ENCODE measurements at regions not wholly inside any gene's neighbourhood (a gene's known extent, or its start where the extent isn't known, plus 50 kb on each side); places are given as distances from the start of the nearest gene placed in this dataset.

DNA sequence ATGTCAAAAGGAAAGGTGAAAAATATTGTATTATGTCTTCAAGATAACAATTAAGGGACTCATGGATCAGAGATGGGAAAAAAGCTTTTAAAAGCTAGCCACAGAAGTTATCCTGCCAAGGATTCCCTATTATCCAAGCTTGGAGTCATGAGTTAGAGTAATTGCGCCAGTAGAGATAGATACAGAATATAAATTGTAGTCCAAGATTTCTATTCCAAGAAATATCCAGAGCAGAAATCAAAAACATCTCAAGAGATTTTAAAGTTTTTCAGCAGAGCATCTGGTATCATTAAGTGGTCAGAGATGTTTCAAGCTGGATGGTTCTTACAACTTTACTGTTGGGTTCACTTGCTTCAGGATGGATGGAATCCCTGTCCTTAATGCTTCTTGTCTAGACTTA lies 186.7 kb downstream of the PCDH18 start:
- Histone ChIP-seq H3K27ac (ENCODE audit: low read length) (no peak overlapping the region), H3K36me3 (ENCODE audit: insufficient read depth, low read length) (no peaks in the 10 kb centered on the region), H2AFZ (ENCODE audit: low read length) (no peak overlapping the region), H3K27me3 (ENCODE audit: low read length) (no peaks in the 10 kb centered on the region), H4K20me1 (ENCODE audit: insufficient read depth, low read depth, low read length) (no peaks in the 10 kb centered on the region), H3K4me3 (ENCODE audit: low read length) (no peak overlapping the region), H3K4me1 (ENCODE audit: low read length) (no peaks in the 10 kb centered on the region), H3K79me2 (ENCODE audit: low read length) (no peaks in the 10 kb centered on the region), H3K9me3 (ENCODE audit: low read length) (peaks cover 16% of the 10 kb centered on the region; the same call in 1 of the 2 replicates), H3K4me2 (ENCODE audit: low read depth, low read length, poor library complexity, severe bottlenecking) (no peak overlapping the region), H3K9ac (ENCODE audit: low read length) (no peak overlapping the region), H3K9me2 (replicated peaks; ENCODE audit: insufficient read depth, low read length) (no peaks in the 10 kb centered on the region)
- DNase-seq: no peak

DNA sequence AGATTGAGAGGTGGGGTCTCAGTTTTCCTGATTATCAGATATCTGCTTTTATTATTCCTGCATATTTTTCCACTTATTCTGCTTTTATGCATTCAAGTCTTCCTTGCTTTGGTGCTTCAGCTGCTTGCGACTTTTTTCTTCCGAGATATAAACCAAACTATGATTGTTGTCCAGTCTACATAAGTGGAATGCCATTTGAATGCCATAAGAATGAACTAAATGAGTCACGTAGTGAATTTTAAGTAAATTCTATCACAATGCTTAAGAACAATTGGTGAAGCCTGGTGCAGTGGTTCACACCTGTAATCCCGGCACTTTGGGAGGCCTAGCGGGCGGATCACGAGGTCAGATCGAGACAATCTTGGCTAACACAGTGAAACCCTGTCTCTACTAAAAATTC lies 189.1 kb downstream of the PCDH18 start:
- Histone ChIP-seq H3K36me3 (ENCODE audit: insufficient read depth, low read length) (no peaks in the 10 kb centered on the region), H4K20me1 (ENCODE audit: insufficient read depth, low read depth, low read length) (no peaks in the 10 kb centered on the region), H3K9me2 (replicated peaks; ENCODE audit: insufficient read depth, low read length) (no peaks in the 10 kb centered on the region), H3K9me3 (ENCODE audit: low read length) (peaks cover 17% of the 10 kb centered on the region; the same call in 1 of the 2 replicates), H2AFZ (ENCODE audit: low read length) (no peak overlapping the region), H3K27me3 (ENCODE audit: low read length) (no peaks in the 10 kb centered on the region), H3K4me3 (ENCODE audit: low read length) (no peak overlapping the region), H3K9ac (ENCODE audit: low read length) (no peak overlapping the region), H3K4me2 (ENCODE audit: low read depth, low read length, poor library complexity, severe bottlenecking) (no peak overlapping the region), H3K4me1 (ENCODE audit: low read length) (no peaks in the 10 kb centered on the region), H3K79me2 (ENCODE audit: low read length) (no peaks in the 10 kb centered on the region), H3K27ac (ENCODE audit: low read length) (no peak overlapping the region)
- DNase-seq: no peak

DNA sequence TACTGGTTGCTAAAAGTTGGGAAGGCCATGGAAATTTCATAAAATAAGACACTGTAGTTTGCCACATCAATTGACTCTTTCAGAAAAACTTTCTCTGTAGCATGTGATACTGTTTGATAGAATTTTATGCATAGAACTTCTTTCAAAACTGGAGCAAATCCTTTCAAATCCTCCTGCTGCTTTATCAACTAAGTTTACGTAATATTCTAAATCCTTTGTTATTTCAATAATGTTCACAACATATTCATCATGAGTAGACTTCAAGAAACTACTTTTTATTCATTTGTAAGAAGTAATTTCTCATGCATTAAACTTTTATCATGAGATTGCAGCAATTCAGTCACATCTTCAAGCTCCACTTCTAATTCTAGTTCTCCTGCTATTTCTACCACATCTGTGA lies 199.3 kb downstream of the PCDH18 start:
- Histone ChIP-seq H2AFZ (ENCODE audit: low read length) (no peak overlapping the region), H3K36me3 (ENCODE audit: insufficient read depth, low read length) (no peaks in the 10 kb centered on the region), H3K27ac (ENCODE audit: low read length) (no peak overlapping the region), H3K4me1 (ENCODE audit: low read length) (no peaks in the 10 kb centered on the region), H3K9me2 (replicated peaks; ENCODE audit: insufficient read depth, low read length) (no peaks in the 10 kb centered on the region), H4K20me1 (ENCODE audit: insufficient read depth, low read depth, low read length) (no peaks in the 10 kb centered on the region), H3K9me3 (ENCODE audit: low read length) (peaks cover 11% of the 10 kb centered on the region), H3K4me2 (ENCODE audit: low read depth, low read length, poor library complexity, severe bottlenecking) (no peak overlapping the region), H3K4me3 (ENCODE audit: low read length) (no peak overlapping the region), H3K9ac (ENCODE audit: low read length) (no peak overlapping the region), H3K79me2 (ENCODE audit: low read length) (no peaks in the 10 kb centered on the region), H3K27me3 (ENCODE audit: low read length) (no peaks in the 10 kb centered on the region)
- DNase-seq: no peak

DNA sequence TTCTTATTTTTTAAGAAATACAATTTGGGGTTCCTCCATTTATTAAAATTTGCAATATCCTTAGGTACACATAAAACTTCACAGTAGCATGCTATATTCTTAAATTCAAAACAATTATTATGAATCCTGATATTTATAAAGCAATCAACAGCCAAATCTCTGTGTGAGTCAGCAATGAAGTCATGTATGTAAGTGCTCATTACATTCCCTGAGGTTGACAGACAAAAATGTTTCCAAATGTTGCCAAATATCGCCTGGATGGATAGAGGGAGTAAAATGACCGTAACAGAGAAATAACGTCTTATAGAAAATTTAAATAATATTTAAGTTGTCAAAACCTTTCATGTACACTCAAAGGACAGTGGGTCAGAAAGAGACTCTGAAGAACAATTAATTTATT lies 220.0 kb downstream of the PCDH18 start:
- Histone ChIP-seq H3K79me2 (ENCODE audit: low read length) (no peaks in the 10 kb centered on the region), H3K4me3 (ENCODE audit: low read length) (no peak overlapping the region), H3K27ac (ENCODE audit: low read length) (no peak overlapping the region), H3K27me3 (ENCODE audit: low read length) (no peaks in the 10 kb centered on the region), H3K9me3 (ENCODE audit: low read length) (peaks cover 13% of the 10 kb centered on the region), H3K9me2 (replicated peaks; ENCODE audit: insufficient read depth, low read length) (no peaks in the 10 kb centered on the region), H3K9ac (ENCODE audit: low read length) (no peak overlapping the region), H2AFZ (ENCODE audit: low read length) (no peak overlapping the region), H3K36me3 (ENCODE audit: insufficient read depth, low read length) (no peaks in the 10 kb centered on the region), H4K20me1 (ENCODE audit: insufficient read depth, low read depth, low read length) (no peaks in the 10 kb centered on the region), H3K4me1 (ENCODE audit: low read length) (no peaks in the 10 kb centered on the region), H3K4me2 (ENCODE audit: low read depth, low read length, poor library complexity, severe bottlenecking) (no peak overlapping the region)
- no peak for DNase-seq

DNA sequence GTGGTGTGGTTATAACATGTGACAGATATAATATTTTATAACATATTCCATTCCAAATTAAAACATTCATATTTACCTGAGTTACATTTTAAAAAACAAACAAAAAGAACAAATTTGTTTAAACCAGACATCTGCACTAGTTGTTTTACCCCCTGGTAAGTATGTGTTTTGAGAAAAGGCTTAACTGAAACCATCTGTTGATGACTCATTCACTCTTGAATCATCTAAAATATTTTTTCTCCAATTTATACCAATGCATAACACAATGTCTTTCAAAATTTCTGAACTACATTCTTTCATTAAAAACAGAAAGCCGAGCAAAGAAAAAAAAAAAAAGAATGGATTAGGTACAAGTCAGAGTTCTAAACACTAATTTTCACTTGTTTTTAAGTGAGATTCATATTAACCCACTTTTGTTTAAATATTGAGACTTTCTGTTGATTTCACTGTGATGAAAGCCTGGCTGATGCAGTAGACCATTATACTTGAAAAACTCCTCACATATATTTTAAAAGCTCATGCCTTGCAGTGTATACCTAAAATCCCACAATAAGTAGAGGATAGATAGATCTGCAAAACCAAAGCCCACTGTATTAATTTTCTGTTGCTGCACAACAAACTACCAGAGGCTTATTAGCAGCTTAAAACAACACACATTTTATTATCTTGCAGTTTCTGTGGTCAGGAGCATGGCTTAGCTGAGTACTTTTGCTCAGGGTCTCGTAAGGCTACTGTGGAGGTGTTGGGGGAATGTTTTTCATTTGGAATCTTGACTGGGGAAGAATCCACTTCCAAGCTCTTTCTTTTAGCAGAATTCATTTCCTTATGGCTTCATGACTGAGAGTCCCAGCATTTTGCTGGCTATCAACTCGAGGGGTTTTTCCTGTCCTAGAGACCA lies 221.5 kb downstream of the PCDH18 start:
- Histone ChIP-seq H3K9me3 (ENCODE audit: low read length) (peaks cover 20% of the 10 kb centered on the region), H3K9me2 (replicated peaks; ENCODE audit: insufficient read depth, low read length) (no peaks in the 10 kb centered on the region), H3K27ac (ENCODE audit: low read length) (no peak overlapping the region), H3K4me3 (ENCODE audit: low read length) (no peak overlapping the region), H3K9ac (ENCODE audit: low read length) (no peak overlapping the region), H3K4me1 (ENCODE audit: low read length) (no peaks in the 10 kb centered on the region), H3K36me3 (ENCODE audit: insufficient read depth, low read length) (no peaks in the 10 kb centered on the region), H2AFZ (ENCODE audit: low read length) (no peak overlapping the region), H3K79me2 (ENCODE audit: low read length) (no peaks in the 10 kb centered on the region), H3K27me3 (ENCODE audit: low read length) (no peaks in the 10 kb centered on the region), H4K20me1 (ENCODE audit: insufficient read depth, low read depth, low read length) (no peaks in the 10 kb centered on the region), H3K4me2 (ENCODE audit: low read depth, low read length, poor library complexity, severe bottlenecking) (no peak overlapping the region)
- DNase-seq: no peak

DNA sequence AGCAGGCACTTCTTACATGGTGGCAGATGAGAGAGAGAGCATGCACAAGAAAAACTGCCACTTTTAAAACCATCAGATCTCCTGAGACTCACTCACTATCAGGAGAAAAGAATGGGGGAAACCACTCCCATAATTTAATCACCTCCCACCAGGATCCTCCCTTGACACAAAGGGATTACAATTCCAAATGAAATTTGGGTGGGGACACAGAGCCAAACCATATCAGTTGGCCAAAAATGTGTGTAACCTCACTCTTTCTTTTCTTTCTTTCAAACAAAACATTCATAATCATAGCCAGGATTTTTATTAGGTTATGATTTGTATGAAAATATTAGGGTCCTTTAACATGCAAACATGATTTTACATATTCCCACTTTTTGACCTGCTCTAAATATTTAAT lies 222.1 kb downstream of the PCDH18 start:
- DNase-seq: no peak
- Histone ChIP-seq H3K79me2 (ENCODE audit: low read length) (no peaks in the 10 kb centered on the region), H3K4me3 (ENCODE audit: low read length) (no peak overlapping the region), H3K9me2 (replicated peaks; ENCODE audit: insufficient read depth, low read length) (no peaks in the 10 kb centered on the region), H3K27me3 (ENCODE audit: low read length) (no peaks in the 10 kb centered on the region), H3K36me3 (ENCODE audit: insufficient read depth, low read length) (no peaks in the 10 kb centered on the region), H4K20me1 (ENCODE audit: insufficient read depth, low read depth, low read length) (no peaks in the 10 kb centered on the region), H3K4me1 (ENCODE audit: low read length) (no peaks in the 10 kb centered on the region), H3K9me3 (ENCODE audit: low read length) (peaks cover 20% of the 10 kb centered on the region), H3K9ac (ENCODE audit: low read length) (no peak overlapping the region), H3K27ac (ENCODE audit: low read length) (no peak overlapping the region), H2AFZ (ENCODE audit: low read length) (no peak overlapping the region), H3K4me2 (ENCODE audit: low read depth, low read length, poor library complexity, severe bottlenecking) (no peak overlapping the region)

DNA sequence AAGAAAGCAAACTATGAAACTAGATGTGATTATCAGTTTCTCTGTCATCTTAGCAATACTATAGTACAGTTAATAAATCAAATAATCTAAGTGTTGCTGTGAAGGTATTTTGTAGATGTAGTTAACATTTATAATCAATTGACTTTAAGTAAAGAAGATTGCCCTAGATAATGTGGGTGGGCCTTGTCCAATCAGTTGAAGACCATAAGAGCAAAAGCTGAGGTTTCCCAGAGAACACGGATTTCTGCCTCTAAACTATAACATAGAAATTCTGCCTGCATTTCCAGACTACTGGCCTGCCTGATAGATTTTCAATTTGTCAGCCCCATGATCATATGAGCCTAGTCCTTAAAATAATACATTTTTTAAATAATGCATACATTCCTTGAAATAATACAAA lies 222.9 kb downstream of the PCDH18 start:
- Histone ChIP-seq H3K79me2 (ENCODE audit: low read length) (no peaks in the 10 kb centered on the region), H3K4me2 (ENCODE audit: low read depth, low read length, poor library complexity, severe bottlenecking) (no peak overlapping the region), H3K4me1 (ENCODE audit: low read length) (no peaks in the 10 kb centered on the region), H3K27me3 (ENCODE audit: low read length) (no peaks in the 10 kb centered on the region), H3K9me2 (replicated peaks; ENCODE audit: insufficient read depth, low read length) (no peaks in the 10 kb centered on the region), H3K27ac (ENCODE audit: low read length) (no peak overlapping the region), H3K36me3 (ENCODE audit: insufficient read depth, low read length) (no peaks in the 10 kb centered on the region), H4K20me1 (ENCODE audit: insufficient read depth, low read depth, low read length) (no peaks in the 10 kb centered on the region), H3K9me3 (ENCODE audit: low read length) (peaks cover 20% of the 10 kb centered on the region), H3K4me3 (ENCODE audit: low read length) (no peak overlapping the region), H2AFZ (ENCODE audit: low read length) (no peak overlapping the region), H3K9ac (ENCODE audit: low read length) (no peak overlapping the region)
- no peak for DNase-seq

DNA sequence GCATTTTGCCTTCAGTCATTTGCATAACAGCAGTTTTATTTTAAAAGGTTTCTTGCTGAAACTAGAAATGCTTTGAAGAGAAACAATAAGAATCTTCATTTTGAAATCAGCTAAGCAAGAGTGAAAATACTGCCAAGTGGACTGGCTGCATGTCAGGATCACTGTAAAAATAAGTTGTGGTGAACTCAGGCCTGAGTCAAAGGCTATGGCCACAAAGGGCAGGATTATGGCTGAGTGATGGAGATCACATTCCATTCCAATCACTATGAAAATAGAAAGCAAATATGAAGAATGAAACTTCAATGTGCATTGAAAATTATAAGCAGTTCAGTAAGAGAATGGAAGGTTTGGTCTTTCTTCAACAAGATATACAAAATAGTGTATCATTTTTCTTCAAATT lies 224.5 kb downstream of the PCDH18 start:
- H3K4me1 ChIP-seq (ENCODE audit: low read length): no peaks in the 10 kb centered on the region
- no peak overlapping the region for H2AFZ ChIP-seq (ENCODE audit: low read length)
- H3K79me2 ChIP-seq (ENCODE audit: low read length): no peaks in the 10 kb centered on the region
- no peaks in the 10 kb centered on the region for H3K27me3 ChIP-seq (ENCODE audit: low read length)
- H3K27ac ChIP-seq (ENCODE audit: low read length): no peak overlapping the region
- DNase-seq: no peak
- peaks cover 18% of the 10 kb centered on the region for H3K9me3 ChIP-seq (ENCODE audit: low read length)
- no peaks in the 10 kb centered on the region for H3K9me2 ChIP-seq (replicated peaks; ENCODE audit: insufficient read depth, low read length)
- no peaks in the 10 kb centered on the region for H3K36me3 ChIP-seq (ENCODE audit: insufficient read depth, low read length)
- no peak overlapping the region for H3K4me2 ChIP-seq (ENCODE audit: low read depth, low read length, poor library complexity, severe bottlenecking)
- no peaks in the 10 kb centered on the region for H4K20me1 ChIP-seq (ENCODE audit: insufficient read depth, low read depth, low read length)
- no peak overlapping the region for H3K9ac ChIP-seq (ENCODE audit: low read length)
- H3K4me3 ChIP-seq (ENCODE audit: low read length): no peak overlapping the region
